IMR-90 (cell line): ENCODE measurements at regions not wholly inside any gene's neighbourhood (a gene's known extent, or its start where the extent isn't known, plus 50 kb on each side); places are given as distances from the start of the nearest gene placed in this dataset.

Experiments used
- ATAC-seq: fragments of 200-7000 bp; cut with Tn5 transposase; 2 replicates; pipeline ENCODE4 v1.9.1; 2020; ENCODE audit warnings: low read depth, mild to moderate bottlenecking, moderate library complexity
- BruUV-seq: library from RNA; stranded (reverse); fragments of 400-500 nt; replicated peaks from 2 replicates; lab custom pipeline; 2021; lab: Mats Ljungman, UMichigan
- CTCF ChIA-PET: fragments of 300-600 bp; formaldehyde crosslinking; extraction: SDS; loops from one replicate; lab custom pipeline; 2021; ENCODE audit warnings: antibody characterized with exemption; lab: Yijun Ruan, JAX
- POLR2A ChIA-PET: fragments of 300-600 bp; sonication (Branson Sonifier 250); formaldehyde crosslinking; loops from one replicate; lab custom pipeline; 2022; ENCODE audit warnings: antibody characterized with exemption; ENCODE audit not compliant: unreplicated experiment; lab: Charles Lee
- DNase-seq: peaks from one replicate; pipeline ENCODE4 v3.0.0; 2013
- H2AFZ ChIP-seq: replicated peaks from 2 replicates; pipeline ENCODE3; 2013; ENCODE audit warnings: low read length, mild to moderate bottlenecking; ENCODE audit not compliant: poor library complexity
- H2AK5ac ChIP-seq: 2 replicates; pipeline ENCODE4 v1.6.1; 2013; ENCODE audit warnings: low read depth, low read length, inconsistent platforms
- H2AK9ac ChIP-seq: replicated peaks from 2 replicates; pipeline ENCODE3; 2013; ENCODE audit warnings: mild to moderate bottlenecking, low read depth, low read length, moderate library complexity; ENCODE audit not compliant: poor library complexity
- H2BK120ac ChIP-seq: 2 replicates; pipeline ENCODE4 v1.6.1; 2013; ENCODE audit warnings: low read depth, low read length, inconsistent platforms
- H2BK15ac ChIP-seq: 3 replicates; pipeline ENCODE4 v1.6.1; 2013; ENCODE audit warnings: low read depth, low read length, inconsistent platforms
- H2BK20ac ChIP-seq: 2 replicates; pipeline ENCODE4 v1.6.1; 2013; ENCODE audit warnings: low read depth, mild to moderate bottlenecking, inconsistent platforms, low read length, moderate library complexity
- H2BK5ac ChIP-seq: 2 replicates; pipeline ENCODE4 v1.6.1; 2013; ENCODE audit warnings: mild to moderate bottlenecking, low read depth, low read length, inconsistent platforms; ENCODE audit not compliant: poor library complexity, severe bottlenecking
- H3K14ac ChIP-seq: replicated peaks from 2 replicates; pipeline ENCODE4 v1.6.1; 2013; ENCODE audit warnings: low read depth, low read length, inconsistent platforms
- H3K18ac ChIP-seq: 2 replicates; pipeline ENCODE4 v1.6.1; 2013; ENCODE audit warnings: low read depth, low read length, control low read depth
- H3K23ac ChIP-seq: 2 replicates; pipeline ENCODE4 v1.6.1; 2013; ENCODE audit warnings: low read depth, low read length, inconsistent platforms
- H3K27ac ChIP-seq: 2 replicates; pipeline ENCODE4 v1.5.1; 2013; ENCODE audit warnings: mild to moderate bottlenecking, control low read depth, low read length; ENCODE audit not compliant: insufficient read depth
- H3K27me3 ChIP-seq: 2 replicates; pipeline ENCODE4 v1.6.1; 2013; ENCODE audit warnings: low read length; ENCODE audit not compliant: control insufficient read depth, insufficient read depth
- H3K36me3 ChIP-seq: 2 replicates; pipeline ENCODE4 v1.6.1; 2013; ENCODE audit warnings: low read length, mixed read lengths; ENCODE audit not compliant: control insufficient read depth, insufficient read depth
- H3K4ac ChIP-seq: 2 replicates; pipeline ENCODE4 v1.6.1; 2013; ENCODE audit warnings: low read depth, low read length, inconsistent platforms
- H3K4me1 ChIP-seq: 2 replicates; pipeline ENCODE4 v1.6.1; 2013; ENCODE audit warnings: low read length, mixed read lengths; ENCODE audit not compliant: control insufficient read depth, insufficient read depth
- H3K4me2 ChIP-seq: 2 replicates; pipeline ENCODE4 v1.6.1; 2013; ENCODE audit warnings: low read depth, mild to moderate bottlenecking, control low read depth, low read length, moderate library complexity
- H3K4me3 ChIP-seq: 2 replicates; pipeline ENCODE4 v1.5.1; 2013; ENCODE audit warnings: low read depth, mild to moderate bottlenecking, control low read depth, low read length, moderate library complexity; ENCODE audit not compliant: insufficient read depth
- H3K56ac ChIP-seq: 2 replicates; pipeline ENCODE4 v1.6.1; 2013; ENCODE audit warnings: low read length, inconsistent platforms; ENCODE audit not compliant: insufficient read depth; ENCODE audit errors: extremely low read depth
- H3K79me1 ChIP-seq, 2 experiments: 2 replicates each; pipeline ENCODE4 v1.6.1; 2013; ENCODE audit warnings: low read length in 2 of 2, inconsistent platforms in 1 of 2, low read depth in 1 of 2
- H3K9ac ChIP-seq: 2 replicates; pipeline ENCODE4 v1.6.1; 2013; ENCODE audit warnings: low read depth, low read length, control low read depth
- H3K9me1 ChIP-seq: 2 replicates; pipeline ENCODE4 v1.6.1; 2013; ENCODE audit warnings: low read length, inconsistent platforms; ENCODE audit not compliant: insufficient read depth
- H3K9me3 ChIP-seq: 2 replicates; pipeline ENCODE4 v1.6.1; 2013; ENCODE audit warnings: low read length; ENCODE audit not compliant: control insufficient read depth, insufficient read depth
- H4K20me1 ChIP-seq: 2 replicates; pipeline ENCODE4 v1.6.1; 2013; ENCODE audit warnings: low read length, inconsistent platforms; ENCODE audit not compliant: insufficient read depth
- H4K5ac ChIP-seq: 2 replicates; pipeline ENCODE4 v1.6.1; 2013; ENCODE audit warnings: mild to moderate bottlenecking, low read depth, low read length, control low read depth
- H4K8ac ChIP-seq, 2 experiments: 2 replicates each; pipeline ENCODE4 v1.6.1; 2013; ENCODE audit warnings: low read depth in 2 of 2, low read length in 2 of 2, control low read depth in 1 of 2, inconsistent platforms in 1 of 2
- H4K91ac ChIP-seq: 2 replicates; pipeline ENCODE4 v1.6.1; 2013; ENCODE audit warnings: low read depth, low read length, inconsistent platforms; ENCODE audit not compliant: insufficient read depth
- ELK1 ChIP-seq: fragments of 150-350 bp; IDR thresholded peaks from 2 replicates; pipeline ENCODE4 v1.6.1; 2016; ENCODE audit warnings: low read depth, mild to moderate bottlenecking, low read length, moderate library complexity, borderline replicate concordance
- MXI1 ChIP-seq: IDR thresholded peaks from 2 replicates; pipeline ENCODE4 v1.6.1; 2012; ENCODE audit warnings: low read depth, mild to moderate bottlenecking, low read length, moderate library complexity, borderline replicate concordance
- NFE2L2 ChIP-seq: fragments of 150-350 bp; IDR thresholded peaks from 2 replicates; pipeline ENCODE4 v1.6.1; 2016; ENCODE audit warnings: low read depth, mild to moderate bottlenecking, low read length
- RAD21 ChIP-seq: IDR thresholded peaks from 2 replicates; pipeline ENCODE4 v1.6.1; 2012; ENCODE audit warnings: low read length, improper control_type of control experiment
- SMC3 ChIP-seq: fragments of 150-350 bp; IDR thresholded peaks from 2 replicates; pipeline ENCODE4 v1.6.1; 2016; ENCODE audit warnings: low read depth, mild to moderate bottlenecking, antibody characterized with exemption, low read length, moderate library complexity
- WGBS, 2 experiments: methylation state at CpG; one replicate each; pipeline versions ENCODE4 v1.1.5 to v1.1.7; 2013; ENCODE audit warnings: missing lambda C conversion rate in 2 of 2; ENCODE audit not compliant: insufficient read length in 1 of 2; ENCODE audit errors: extremely low coverage in 2 of 2; 5-methylcytosine and 5-hydroxymethylcytosine counted together
- dilution Hi-C: fragments of 300-500 bp; cut with HindIII; formaldehyde crosslinking; loops from one replicate; pipeline ENCODE4 v1.14.3; 2018; ENCODE audit warnings: low sequenced_read_pairs; ENCODE audit not compliant: unreplicated experiment
- in situ Hi-C: fragments of 300-500 bp; cut with MboI; formaldehyde crosslinking; loops from 3 replicates; pipeline ENCODE4 v1.14.3; 2019; ENCODE audit warnings: low sequenced_read_pairs, inconsistent platforms, mixed read lengths
- intact Hi-C: fragments of 100-400 bp; cut with micrococcal nuclease; formaldehyde crosslinking; loops from 2 replicates; pipeline ENCODE4 v1.10.0; 2022
- TF ChIP-seq, protein P1 (sequence below): fragments of 150-350 bp; IDR thresholded peaks from 2 replicates; pipeline ENCODE4 v1.6.1; 2017; ENCODE audit warnings: mild to moderate bottlenecking, antibody characterized with exemption, low read length, low read depth

DNA sequence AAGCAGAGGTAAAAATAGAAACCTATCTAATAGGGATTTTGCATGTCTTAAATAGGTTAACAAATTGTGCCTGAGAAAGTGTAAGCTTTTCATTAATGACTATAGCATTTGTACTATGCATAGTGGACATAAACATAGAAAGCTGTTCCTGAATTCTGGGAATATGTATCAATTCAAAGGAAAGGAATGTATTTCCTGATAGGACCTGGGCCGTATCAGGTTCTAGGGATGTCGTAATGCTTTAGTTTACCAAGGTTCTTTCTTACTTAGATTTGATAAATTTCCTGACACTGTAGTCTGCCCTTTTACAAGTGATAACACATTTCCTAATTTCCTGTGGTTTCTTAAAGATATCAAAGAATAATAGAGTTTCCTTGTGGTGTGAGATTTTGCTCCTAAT lies 191.3 kb downstream of the CDH7 start:
- H2BK15ac ChIP-seq, result no peak overlapping the region
- no peaks in the 10 kb centered on the region for H4K20me1 ChIP-seq
- no peak overlapping the region for H2BK120ac ChIP-seq
- in situ Hi-C loops, result no loop called here
- no CpG with 5 or more reads among the region's 2 CpGs for WGBS, 2 experiments
- H2BK20ac ChIP-seq, result no peak overlapping the region
- no peak overlapping the region for H3K56ac ChIP-seq
- H3K4ac ChIP-seq, result no peak overlapping the region
- H3K9me1 ChIP-seq, result no peaks in the 10 kb centered on the region
- no peaks in the 10 kb centered on the region for H3K36me3 ChIP-seq
- H4K8ac ChIP-seq, result no peak overlapping the region
- H3K79me1 ChIP-seq, result no peaks in the 10 kb centered on the region
- no peak overlapping the region for H3K9ac ChIP-seq
- no peak overlapping the region for H4K5ac ChIP-seq
- no peak overlapping the region for H3K18ac ChIP-seq
- H2AFZ ChIP-seq, result no peak overlapping the region
- BruUV-seq, result no TSS peak
- TF ChIP-seq RAD21, result no peak
- no peak for TF ChIP-seq MXI1
- TF ChIP-seq SMC3, result no peak
- TF ChIP-seq NFE2L2, result no peak
- TF ChIP-seq, protein P1, sequence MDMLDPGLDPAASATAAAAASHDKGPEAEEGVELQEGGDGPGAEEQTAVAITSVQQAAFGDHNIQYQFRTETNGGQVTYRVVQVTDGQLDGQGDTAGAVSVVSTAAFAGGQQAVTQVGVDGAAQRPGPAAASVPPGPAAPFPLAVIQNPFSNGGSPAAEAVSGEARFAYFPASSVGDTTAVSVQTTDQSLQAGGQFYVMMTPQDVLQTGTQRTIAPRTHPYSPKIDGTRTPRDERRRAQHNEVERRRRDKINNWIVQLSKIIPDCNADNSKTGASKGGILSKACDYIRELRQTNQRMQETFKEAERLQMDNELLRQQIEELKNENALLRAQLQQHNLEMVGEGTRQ, result no peak
- TF ChIP-seq ELK1, result no peak
- ChIA-PET POLR2A (no interaction called here), CTCF (no interaction called here)
- no peaks in the 10 kb centered on the region for H3K4me1 ChIP-seq
- no peak overlapping the region for H3K14ac ChIP-seq
- H2BK5ac ChIP-seq, result no peak overlapping the region
- H3K23ac ChIP-seq, result no peak overlapping the region
- no peaks in the 10 kb centered on the region for H3K27me3 ChIP-seq
- dilution Hi-C loops, result no loop called here
- peaks cover 6% of the 10 kb centered on the region for H3K9me3 ChIP-seq
- no peak overlapping the region for H3K27ac ChIP-seq
- ATAC-seq, result no peak
- intact Hi-C loops, result no loop called here
- H3K4me3 ChIP-seq, result no peak overlapping the region
- H4K91ac ChIP-seq, result no peak overlapping the region
- no peak overlapping the region for H2AK9ac ChIP-seq
- no peak overlapping the region for H2AK5ac ChIP-seq
- DNase-seq, result no peak
- no peak overlapping the region for H3K4me2 ChIP-seq
